Parathyroid adenoma (tissue), 2 donors: ENCODE measurements at regions not wholly inside any gene's neighbourhood (a gene's known extent, or its start where the extent isn't known, plus 50 kb on each side); places are given as distances from the start of the nearest gene placed in this dataset.
A peak's percentile ranks its signal among the peaks of the same experiment; 100 is the strongest.

Source experiments
- H2AFZ ChIP-seq: fragments of 300-600 bp; sonication (generic); one replicate; pipeline ENCODE4 v1.7.0; 2017; ENCODE audit warnings: antibody characterized with exemption, mild to moderate bottlenecking
- H3K27ac ChIP-seq: fragments of 300-600 bp; sonication (generic); one replicate; pipeline ENCODE4 v1.7.0; 2017
- H3K27me3 ChIP-seq: fragments of 300-600 bp; sonication (generic); one replicate; pipeline ENCODE4 v1.7.0; 2017; ENCODE audit warnings: low read length; ENCODE audit not compliant: control insufficient read depth, insufficient read depth
- H3K36me3 ChIP-seq: fragments of 300-600 bp; sonication (generic); one replicate; pipeline ENCODE4 v1.7.0; 2017; ENCODE audit warnings: low read length; ENCODE audit not compliant: control insufficient read depth, insufficient read depth
- H3K4me1 ChIP-seq: fragments of 300-600 bp; sonication (generic); one replicate; pipeline ENCODE4 v1.7.0; 2017; ENCODE audit warnings: control low read depth
- H3K4me2 ChIP-seq: fragments of 300-600 bp; sonication (generic); one replicate; pipeline ENCODE4 v1.7.0; 2017; ENCODE audit warnings: low read length
- H3K4me3 ChIP-seq: fragments of 300-600 bp; sonication (generic); one replicate; pipeline ENCODE4 v1.7.0; 2017; ENCODE audit warnings: low read depth, low read length
- H3K79me2 ChIP-seq: fragments of 300-600 bp; sonication (generic); one replicate; pipeline ENCODE4 v1.7.0; 2017; ENCODE audit warnings: control low read depth
- H3K9ac ChIP-seq: fragments of 300-600 bp; sonication (generic); one replicate; pipeline ENCODE4 v1.7.0; 2017; ENCODE audit warnings: mild to moderate bottlenecking
- H3K9me3 ChIP-seq: fragments of 300-600 bp; sonication (generic); one replicate; pipeline ENCODE4 v1.7.0; 2017; ENCODE audit warnings: low read length; ENCODE audit not compliant: control insufficient read depth
- CTCF ChIP-seq: fragments of 300-600 bp; sonication (generic); IDR thresholded peaks from one replicate; pipeline ENCODE4 v1.7.0; 2017; ENCODE audit warnings: antibody characterized with exemption, mild to moderate bottlenecking
- donor health status: primary hyperparathyroidism.

DNA sequence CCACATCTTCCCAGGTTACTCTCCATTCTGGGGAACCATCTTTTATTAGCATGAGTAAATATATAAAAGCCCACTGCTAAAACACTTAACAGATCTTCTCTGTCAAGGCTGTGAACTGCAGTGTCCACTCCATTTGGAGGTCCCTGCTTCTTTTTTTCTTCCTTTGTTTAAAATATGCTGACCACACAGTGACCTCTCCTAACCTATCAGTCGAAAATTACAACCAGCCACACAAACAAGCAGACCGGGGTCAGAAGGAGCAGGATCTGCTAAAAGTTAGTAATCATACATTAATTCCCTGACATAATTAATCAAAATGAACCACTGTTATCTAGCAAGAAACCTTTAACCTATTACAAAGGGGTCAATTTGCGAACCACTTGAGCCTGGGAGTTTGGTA is 427.9 kb upstream of the NR2F2 start:
- no peaks in the 10 kb centered on the region for H3K27me3 ChIP-seq
- H3K27ac ChIP-seq = no peak overlapping the region
- no peaks in the 10 kb centered on the region for H3K9me3 ChIP-seq
- no peak for TF ChIP-seq CTCF
- no peaks in the 10 kb centered on the region for H3K36me3 ChIP-seq
- no peaks in the 10 kb centered on the region for H3K79me2 ChIP-seq
- no peak overlapping the region for H3K9ac ChIP-seq
- no peak overlapping the region for H3K4me3 ChIP-seq
- H3K4me2 ChIP-seq = no peak overlapping the region
- no peak overlapping the region for H2AFZ ChIP-seq
- no peaks in the 10 kb centered on the region for H3K4me1 ChIP-seq

- no peak for TF ChIP-seq CTCF
- Histone ChIP-seq H3K27me3 (no peaks in the 10 kb centered on the region), H3K36me3 (no peaks in the 10 kb centered on the region), H3K27ac (no peak overlapping the region), H3K4me3 (no peak overlapping the region), H3K9ac (no peak overlapping the region), H2AFZ (no peak overlapping the region), H3K4me2 (no peak overlapping the region), H3K4me1 (no peaks in the 10 kb centered on the region), H3K79me2 (no peaks in the 10 kb centered on the region), H3K9me3 (no peaks in the 10 kb centered on the region)
Measured at GRCh38 chr15:95903352-95903751, 427.1 kb upstream of the NR2F2 start.

GRCh38 chr15:95910643-95911212 is 419.8 kb upstream of the NR2F2 start:
- Histone ChIP-seq H3K9ac (no peak overlapping the region), H3K4me2 (no peak overlapping the region), H3K27ac (no peak overlapping the region), H3K27me3 (no peaks in the 10 kb centered on the region), H3K9me3 (no peaks in the 10 kb centered on the region), H3K4me3 (no peak overlapping the region), H3K79me2 (no peaks in the 10 kb centered on the region), H2AFZ (no peak overlapping the region), H3K36me3 (no peaks in the 10 kb centered on the region), H3K4me1 (no peaks in the 10 kb centered on the region)
- TF ChIP-seq CTCF = no peak

DNA sequence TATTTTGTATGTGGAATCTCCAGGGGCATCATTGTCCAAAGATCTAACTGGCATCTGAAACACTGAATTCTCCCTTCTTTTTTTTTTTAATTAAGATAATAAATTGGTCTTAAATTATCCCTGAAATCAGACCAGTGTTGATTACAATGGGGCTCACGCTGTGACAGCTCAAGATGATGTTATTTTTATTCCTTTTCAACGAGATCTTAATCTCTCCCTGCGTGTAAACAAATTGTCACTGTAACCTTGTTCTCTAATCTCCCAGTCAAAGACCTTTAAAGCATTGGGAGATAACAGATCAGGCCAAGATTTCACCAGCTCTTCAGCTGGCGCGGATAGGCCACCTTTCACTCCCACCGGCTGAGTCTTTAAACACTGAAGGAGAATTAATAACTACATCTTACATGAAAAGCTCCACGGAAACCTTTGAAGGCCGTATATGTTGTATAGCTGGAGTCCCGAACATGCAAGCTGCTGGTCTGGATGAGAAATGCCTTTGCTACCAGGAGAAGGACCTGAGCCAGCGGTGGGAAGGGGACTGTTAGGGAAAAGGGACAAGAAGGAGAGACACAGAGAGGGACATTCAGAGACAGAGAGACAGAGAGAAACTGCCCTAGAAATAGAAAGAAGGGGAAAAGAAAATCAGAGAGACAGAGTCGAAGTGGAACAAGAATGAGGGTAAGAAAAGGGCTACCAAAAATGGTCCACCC is 418.8 kb upstream of the NR2F2 start:
- H3K4me3 ChIP-seq = no peak overlapping the region
- no peak overlapping the region for H2AFZ ChIP-seq
- no peaks in the 10 kb centered on the region for H3K9me3 ChIP-seq
- H3K9ac ChIP-seq = no peak overlapping the region
- H3K36me3 ChIP-seq = no peaks in the 10 kb centered on the region
- no peaks in the 10 kb centered on the region for H3K4me1 ChIP-seq
- H3K27me3 ChIP-seq = no peaks in the 10 kb centered on the region
- no peak for TF ChIP-seq CTCF
- peak overlapping the region; percentile 42 for H3K4me2 ChIP-seq
- H3K79me2 ChIP-seq = no peaks in the 10 kb centered on the region
- no peak overlapping the region for H3K27ac ChIP-seq

DNA sequence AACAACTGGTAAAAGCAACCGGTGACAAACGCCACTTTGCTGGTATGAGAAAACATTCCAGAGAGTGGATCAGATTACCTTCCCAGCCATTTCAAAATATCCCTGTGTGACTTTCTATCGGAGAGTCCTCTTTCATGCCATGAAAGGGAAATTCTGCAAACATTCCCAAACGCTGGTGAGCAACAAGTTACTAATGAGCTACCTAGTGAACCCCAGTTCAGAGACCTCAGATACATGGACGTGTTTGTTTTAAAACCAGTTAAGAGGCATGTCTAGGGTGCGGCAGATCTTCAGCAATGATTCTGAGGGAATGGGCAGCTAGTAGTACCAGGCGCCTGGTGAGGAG is 418.2 kb upstream of the NR2F2 start:
- Histone ChIP-seq H3K36me3 (no peaks in the 10 kb centered on the region), H3K27me3 (no peaks in the 10 kb centered on the region), H2AFZ (no peak overlapping the region), H3K4me3 (no peak overlapping the region), H3K9ac (no peak overlapping the region), H3K9me3 (no peaks in the 10 kb centered on the region), H3K27ac (no peak overlapping the region), H3K4me2 (no peak overlapping the region), H3K79me2 (no peaks in the 10 kb centered on the region), H3K4me1 (no peaks in the 10 kb centered on the region)
- TF ChIP-seq CTCF = no peak
